ENCODE measurements at regions not wholly inside any gene's neighbourhood (a gene's known extent, or its start where the extent isn't known, plus 50 kb on each side); places are given as distances from the start of the nearest gene placed in this dataset.

- no peak for DNase-seq (ENCODE audit: low spot score)
Observed at GRCh38 chr11:116601814-116602636, 170.8 kb downstream of the BUD13 start.

- no peak for DNase-seq (ENCODE audit: low spot score)
Observed at GRCh38 chr11:116600930-116601329, 171.9 kb downstream of the BUD13 start.

- DNase-seq (ENCODE audit: low spot score) = no peak
Observed at GRCh38 chr11:116598556-116598955, 174.2 kb downstream of the BUD13 start.

GRCh38 chr11:116598036-116598435 lies 174.8 kb downstream of the BUD13 start:
- no peak for DNase-seq (ENCODE audit: low spot score)

GRCh38 chr11:116596346-116597260 lies 176.2 kb downstream of the BUD13 start:
- no peak for DNase-seq (ENCODE audit: low spot score)

GRCh38 chr11:116595305-116595880 lies 177.4 kb downstream of the BUD13 start:
- no peak for DNase-seq (ENCODE audit: low spot score)

GRCh38 chr11:116590844-116591570 lies 181.8 kb downstream of the BUD13 start:
- DNase-seq (ENCODE audit: low spot score) = no peak

GRCh38 chr11:116589402-116589801 lies 183.4 kb downstream of the BUD13 start:
- DNase-seq (ENCODE audit: low spot score) = no peak

- no peak for DNase-seq (ENCODE audit: low spot score)
Observed at GRCh38 chr11:116586392-116586791, 186.4 kb downstream of the BUD13 start.

GRCh38 chr11:116582571-116582970 lies 190.2 kb downstream of the BUD13 start:
- DNase-seq (ENCODE audit: low spot score) = no peak

- DNase-seq (ENCODE audit: low spot score) = no peak
Observed at GRCh38 chr11:116581349-116581748, 191.4 kb downstream of the BUD13 start.

- no peak for DNase-seq (ENCODE audit: low spot score)
Observed at GRCh38 chr11:116580799-116581198, 192.0 kb downstream of the BUD13 start.

- no peak for DNase-seq (ENCODE audit: low spot score)
Observed at GRCh38 chr11:116579857-116580727, 192.7 kb downstream of the BUD13 start.

GRCh38 chr11:116579031-116579653 lies 193.6 kb downstream of the BUD13 start:
- DNase-seq (ENCODE audit: low spot score) = no peak

- no peak for DNase-seq (ENCODE audit: low spot score)
Observed at GRCh38 chr11:116577956-116578355, 194.8 kb downstream of the BUD13 start.

GRCh38 chr11:116577273-116577672 lies 195.5 kb downstream of the BUD13 start:
- DNase-seq (ENCODE audit: low spot score) = no peak

- no peak for DNase-seq (ENCODE audit: low spot score)
Observed at GRCh38 chr11:116576526-116576925, 196.3 kb downstream of the BUD13 start.

- DNase-seq (ENCODE audit: low spot score) = no peak
Observed at GRCh38 chr11:116567721-116568242, 205.0 kb downstream of the BUD13 start.

GRCh38 chr11:116563712-116564047 lies 209.1 kb downstream of the BUD13 start:
- no peak for DNase-seq (ENCODE audit: low spot score)
